ENCODE measurements at regions not wholly inside any gene's neighbourhood (a gene's known extent, or its start where the extent isn't known, plus 50 kb on each side); places are given as distances from the start of the nearest gene placed in this dataset.

- no peak for TF ChIP-seq EZH2phosphoT487 (IDR thresholded peaks at IDR 0.05; ENCODE audit: insufficient read depth, low read depth)
- no peak for TF ChIP-seq EZH2 (IDR thresholded peaks at IDR 0.05; ENCODE audit: insufficient read depth, poor library complexity, severe bottlenecking)
Observed at GRCh38 chr11:103543456-103543855, 434.2 kb downstream of the DYNC2H1 start.

Data from GM23248 (cell line).